A673 (cell line): ENCODE measurements at regions not wholly inside any gene's neighbourhood (a gene's known extent, or its start where the extent isn't known, plus 50 kb on each side); places are given as distances from the start of the nearest gene placed in this dataset.

ENCODE experiments used
- BruUV-seq: library from RNA; stranded (reverse); fragments of 400-500 nt; replicated peaks from 2 replicates; lab custom pipeline; 2021; lab: Mats Ljungman, UMichigan
- CTCF ChIA-PET: fragments of 300-600 bp; sonication (Branson Sonifier 250); formaldehyde crosslinking; loops from one replicate; lab custom pipeline; 2022; ENCODE audit warnings: antibody characterized with exemption; lab: Charles Lee
- POLR2A ChIA-PET: fragments of 300-600 bp; sonication (Branson Sonifier 250); formaldehyde crosslinking; loops from one replicate; lab custom pipeline; 2022; ENCODE audit warnings: antibody characterized with exemption; ENCODE audit not compliant: low non-redundant PET; lab: Charles Lee
- DNase-seq: peaks from one replicate; pipeline ENCODE4 v3.0.0-alpha.2; 2015; ENCODE audit warnings: low spot score
- H3K27ac ChIP-seq: fragments of 200-600 bp; sonication (generic); 2 replicates; pipeline ENCODE4 v1.5.1; 2016; ENCODE audit warnings: mixed run types, low read depth, mild to moderate bottlenecking, mixed read lengths, antibody characterized with exemption, low read length; ENCODE audit not compliant: poor library complexity, severe bottlenecking
- H3K27me3 ChIP-seq: fragments of 200-600 bp; sonication (generic); replicated peaks from 2 replicates; pipeline ENCODE4 v1.6.1; 2017; ENCODE audit warnings: mixed run types, low read depth, mild to moderate bottlenecking, mixed read lengths, antibody characterized with exemption, low read length; ENCODE audit not compliant: insufficient read depth, poor library complexity
- H3K36me3 ChIP-seq: fragments of 200-600 bp; sonication (generic); 2 replicates; pipeline ENCODE4 v1.6.1; 2016; ENCODE audit warnings: mixed run types, mild to moderate bottlenecking, mixed read lengths, antibody characterized with exemption, low read length; ENCODE audit not compliant: insufficient read depth, poor library complexity, severe bottlenecking
- H3K4me1 ChIP-seq: fragments of 200-600 bp; sonication (generic); 2 replicates; pipeline ENCODE4 v1.6.1; 2017; ENCODE audit warnings: mixed run types, mild to moderate bottlenecking, mixed read lengths, antibody characterized with exemption, low read length; ENCODE audit not compliant: insufficient read depth, poor library complexity, severe bottlenecking
- H3K4me3 ChIP-seq: fragments of 200-600 bp; sonication (generic); 2 replicates; pipeline ENCODE4 v1.5.1; 2016; ENCODE audit warnings: low read depth, mixed run types, mild to moderate bottlenecking, mixed read lengths, low read length; ENCODE audit not compliant: poor library complexity, severe bottlenecking
- H3K9me3 ChIP-seq: fragments of 200-600 bp; sonication (generic); 2 replicates; pipeline ENCODE4 v1.6.1; 2016; ENCODE audit warnings: mixed run types, low read depth, mild to moderate bottlenecking, mixed read lengths, antibody characterized with exemption, low read length; ENCODE audit not compliant: poor library complexity, severe bottlenecking
- CTCF ChIP-seq: fragments of 300-800, 200-600 bp; sonication (generic); conservative IDR thresholded peaks from 2 replicates; pipeline ENCODE4 v1.5.1; 2017; ENCODE audit warnings: low read depth, mild to moderate bottlenecking, antibody characterized with exemption, low read length, moderate library complexity, mixed read lengths
- EZH2 ChIP-seq: fragments of 200-600 bp; sonication (generic); IDR thresholded peaks from 2 replicates; pipeline ENCODE4 v1.6.1; 2017; ENCODE audit warnings: borderline replicate concordance, low read depth, mild to moderate bottlenecking, mixed read lengths, antibody characterized with exemption, low read length; ENCODE audit not compliant: poor library complexity, severe bottlenecking
- intact Hi-C: fragments of 100-400 bp; cut with micrococcal nuclease; formaldehyde crosslinking; loops from one replicate; pipeline ENCODE4 v1.10.0; 2022; ENCODE audit not compliant: unreplicated experiment

- TF ChIP-seq EZH2 (no peak), CTCF (no peak)
- peak overlapping the region; percentile 26 for H3K4me3 ChIP-seq
- CTCF ChIA-PET, result no interaction called here
- intact Hi-C loops, result no loop called here
- H3K27me3 ChIP-seq, result no peaks in the 10 kb centered on the region
- H3K4me1 ChIP-seq, result peaks cover 34% of the 10 kb centered on the region
- BruUV-seq, result no TSS peak
- POLR2A ChIA-PET, result no interaction called here
- H3K9me3 ChIP-seq, result no peaks in the 10 kb centered on the region
- no peak for DNase-seq
- no peaks in the 10 kb centered on the region for H3K36me3 ChIP-seq
- no peak overlapping the region for H3K27ac ChIP-seq
These were observed 329.7 kb downstream of the FBXW7 start for GRCh38 chr4:152206185-152206584.

- no peaks in the 10 kb centered on the region for H3K36me3 ChIP-seq
- H3K4me3 ChIP-seq, result no peak overlapping the region
- ChIA-PET POLR2A (no interaction called here), CTCF (no interaction called here)
- H3K27me3 ChIP-seq, result no peaks in the 10 kb centered on the region
- intact Hi-C loops, result no loop called here
- no peaks in the 10 kb centered on the region for H3K9me3 ChIP-seq
- no peak for DNase-seq
- no peak for TF ChIP-seq EZH2
- no peak for TF ChIP-seq CTCF
- no peak overlapping the region for H3K27ac ChIP-seq
- peaks cover 26% of the 10 kb centered on the region for H3K4me1 ChIP-seq
- BruUV-seq, result no TSS peak
These were observed 333.5 kb downstream of the FBXW7 start for GRCh38 chr4:152202415-152202814.

- CTCF ChIA-PET, result no interaction called here
- TF ChIP-seq EZH2 (no peak), CTCF (no peak)
- no TSS peak for BruUV-seq
- DNase-seq, result no peak
- Histone ChIP-seq H3K4me1 (peaks cover 16% of the 10 kb centered on the region), H3K27me3 (no peaks in the 10 kb centered on the region), H3K36me3 (no peaks in the 10 kb centered on the region), H3K27ac (no peak overlapping the region), H3K9me3 (no peaks in the 10 kb centered on the region), H3K4me3 (no peak overlapping the region)
- POLR2A ChIA-PET, result no interaction called here
- intact Hi-C loops, result no loop called here
These were observed 335.2 kb downstream of the FBXW7 start for GRCh38 chr4:152200511-152201333.
